Right kidney (tissue), 1 donor: ENCODE measurements at regions not wholly inside any gene's neighbourhood (a gene's known extent, or its start where the extent isn't known, plus 50 kb on each side); places are given as distances from the start of the nearest gene placed in this dataset.

Experiments
- DNase-seq: peaks from one replicate; pipeline ENCODE4 v3.0.0-alpha.2; 2016

DNA sequence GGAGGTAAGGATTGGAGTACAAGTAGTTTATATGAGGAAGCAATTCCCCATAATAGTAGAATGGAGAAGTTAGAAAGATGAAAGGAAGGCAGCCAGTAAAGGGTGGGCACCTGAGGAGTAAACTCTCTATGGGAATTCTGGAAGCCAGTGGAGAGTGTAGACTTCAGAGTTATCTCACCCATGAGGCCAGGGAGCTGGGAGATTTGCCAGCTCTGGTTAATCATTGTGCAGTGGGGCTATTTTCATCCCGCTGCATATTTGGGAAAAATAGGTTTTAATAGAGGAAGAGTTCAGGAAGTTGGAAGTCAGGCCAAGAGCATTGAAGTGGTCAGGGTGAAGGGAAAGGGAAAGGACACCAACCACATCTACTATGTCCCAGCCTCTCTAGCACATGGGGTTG, 242.3 kb upstream of the BRINP1 start:
- DNase-seq = no peak

DNA sequence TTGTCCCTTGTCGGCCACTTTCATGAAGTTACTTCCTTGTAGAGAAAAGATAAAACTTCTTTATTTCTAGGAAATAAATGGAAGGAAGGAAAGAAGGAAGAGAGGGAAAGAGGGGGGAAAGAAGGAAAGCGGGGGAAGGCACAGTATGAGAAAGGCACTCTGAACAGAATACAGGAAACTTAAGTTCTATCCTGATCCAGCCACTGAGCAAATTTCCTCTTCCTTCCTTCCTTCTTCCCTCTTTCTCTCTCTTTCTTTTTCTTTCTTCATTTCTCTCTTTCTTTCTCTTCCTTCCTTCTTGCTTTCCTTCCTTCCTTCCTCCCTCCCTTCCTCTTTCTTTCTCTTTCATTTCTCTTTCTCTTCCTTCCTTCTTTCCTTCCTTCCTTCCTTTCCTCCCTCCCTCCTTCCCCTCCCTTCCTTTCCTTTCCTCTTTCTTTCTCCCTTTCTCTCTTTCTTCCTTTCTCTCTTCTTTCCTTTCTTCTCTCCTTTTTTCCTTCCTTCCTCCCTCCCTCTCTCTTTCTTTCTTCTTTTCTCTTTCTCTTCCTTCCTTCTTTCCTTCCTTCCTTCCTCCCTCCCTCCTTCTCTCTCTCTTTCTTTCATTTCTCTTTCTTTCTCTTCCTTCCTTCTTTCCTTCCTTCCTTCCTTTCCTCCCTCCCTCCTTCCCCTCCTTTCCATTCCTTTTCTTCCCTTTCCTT, 240.2 kb upstream of the BRINP1 start:
- DNase-seq = no peak

DNA sequence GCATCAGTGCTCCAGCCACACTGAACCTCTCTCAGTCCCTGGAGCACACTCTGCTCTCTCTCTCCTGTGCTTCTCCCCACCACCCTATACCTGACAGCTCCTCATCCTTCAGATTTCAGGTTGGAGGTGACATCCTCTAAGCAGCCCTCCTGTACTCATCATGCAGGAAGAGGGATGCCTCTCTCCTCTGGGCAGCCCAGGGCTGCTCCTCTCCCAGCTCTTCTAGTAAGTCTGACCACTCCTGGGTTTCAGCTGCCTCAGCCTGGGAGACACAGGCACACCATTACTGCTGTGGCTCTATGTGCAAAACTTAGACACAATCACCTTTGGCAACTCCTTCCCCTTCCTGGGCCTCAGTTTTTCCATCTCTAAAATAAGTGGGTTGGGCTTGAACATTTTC, 232.4 kb upstream of the BRINP1 start:
- DNase-seq = no peak

DNA sequence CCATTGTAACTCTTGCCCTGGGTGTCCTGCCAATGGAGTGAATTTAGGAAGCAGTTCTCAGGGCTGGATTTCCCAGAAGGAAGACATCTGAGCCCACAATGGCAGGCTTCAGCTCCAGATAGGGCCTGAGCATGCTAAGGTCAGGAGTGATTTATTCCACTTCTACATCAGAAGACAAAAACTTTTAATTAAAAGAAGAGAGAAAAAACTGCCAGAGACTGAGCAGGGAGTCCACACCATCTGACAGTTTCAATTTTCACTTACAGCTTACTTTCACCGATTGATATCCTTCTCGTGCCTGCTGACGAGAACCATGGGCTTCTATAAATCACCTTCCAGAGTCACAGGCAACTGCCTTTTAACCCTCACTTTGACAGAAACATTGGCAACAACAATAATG, 228.3 kb upstream of the BRINP1 start:
- DNase-seq = no peak

DNA sequence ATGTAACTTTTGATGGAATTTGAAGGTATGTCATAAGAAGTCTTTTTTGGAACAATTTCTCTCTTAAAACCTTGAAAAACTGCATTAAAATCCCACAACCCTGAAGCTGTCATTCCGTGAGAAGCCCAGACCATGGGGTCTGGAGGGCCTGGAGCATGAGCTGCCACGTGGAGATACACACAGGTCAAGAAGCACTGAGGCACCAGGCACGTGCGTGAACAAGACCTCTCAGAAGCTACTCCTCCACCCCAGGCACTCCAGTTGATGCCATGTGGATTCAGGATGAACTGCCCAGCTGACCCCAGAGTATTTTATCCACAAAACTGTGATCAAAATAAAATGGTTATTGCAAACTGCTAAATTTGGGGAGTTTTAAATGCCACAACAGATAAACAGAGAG, 227.5 kb upstream of the BRINP1 start:
- DNase-seq = no peak

DNA sequence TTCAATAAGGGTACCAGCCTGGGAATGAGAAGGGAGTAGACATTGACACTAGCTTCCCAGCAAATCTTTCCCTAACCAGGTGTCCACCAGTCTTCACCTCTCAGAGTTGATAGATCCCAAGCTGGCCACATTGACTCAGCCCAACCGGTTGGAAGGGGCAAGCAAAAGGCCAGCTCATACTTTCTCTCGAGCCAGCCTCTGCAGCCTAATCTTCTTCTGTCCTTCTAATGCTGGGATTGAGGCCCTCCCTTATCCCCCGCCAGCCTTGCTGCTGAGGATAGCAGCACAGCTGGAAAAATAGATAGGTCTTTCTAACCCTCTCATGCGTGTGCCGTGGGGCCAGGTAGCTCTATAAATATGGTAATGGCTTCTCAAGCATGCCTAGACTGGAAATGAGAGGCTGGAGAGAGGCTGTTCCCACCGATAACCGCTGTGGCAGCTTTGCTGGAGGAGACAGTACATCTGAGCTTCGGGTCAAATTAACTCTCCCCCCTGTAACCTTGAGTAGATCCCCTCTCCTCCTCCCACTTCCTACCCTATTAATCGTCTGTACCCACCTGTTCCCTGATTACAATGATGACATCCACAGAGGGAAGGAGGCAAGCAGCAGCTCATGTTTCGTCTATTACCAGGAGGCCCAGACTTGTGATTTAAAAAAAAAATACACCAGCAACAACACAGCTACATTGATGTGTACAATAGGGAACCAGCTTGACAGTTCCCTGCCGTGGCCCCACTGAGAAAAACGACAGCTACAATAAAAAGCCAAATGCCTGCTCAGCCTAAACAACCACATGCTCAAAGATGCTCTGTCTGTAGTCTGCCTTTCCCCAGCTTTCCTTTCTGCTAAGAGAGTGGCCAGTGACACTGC, 219.9 kb upstream of the BRINP1 start:
- peak; percentile 38 for DNase-seq

DNA sequence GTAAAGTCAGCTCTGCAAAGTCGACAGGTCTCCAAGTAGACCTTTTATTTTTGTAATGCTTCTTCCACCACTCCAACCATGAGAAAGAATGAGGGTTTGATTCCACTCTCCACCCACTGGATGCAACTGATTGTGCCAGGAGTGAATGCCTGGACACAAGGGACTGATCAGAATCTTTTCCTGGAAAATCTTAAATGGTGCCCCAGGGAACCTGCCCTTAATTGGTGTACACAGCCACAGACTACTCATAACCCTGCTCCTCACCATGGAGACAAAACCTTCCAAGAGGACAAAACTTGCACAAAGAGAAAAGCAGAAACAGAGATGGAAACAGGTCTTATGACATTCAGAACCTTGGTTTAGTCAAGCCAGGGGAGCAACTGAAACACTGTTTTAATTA, 208.6 kb upstream of the BRINP1 start:
- DNase-seq = no peak

DNA sequence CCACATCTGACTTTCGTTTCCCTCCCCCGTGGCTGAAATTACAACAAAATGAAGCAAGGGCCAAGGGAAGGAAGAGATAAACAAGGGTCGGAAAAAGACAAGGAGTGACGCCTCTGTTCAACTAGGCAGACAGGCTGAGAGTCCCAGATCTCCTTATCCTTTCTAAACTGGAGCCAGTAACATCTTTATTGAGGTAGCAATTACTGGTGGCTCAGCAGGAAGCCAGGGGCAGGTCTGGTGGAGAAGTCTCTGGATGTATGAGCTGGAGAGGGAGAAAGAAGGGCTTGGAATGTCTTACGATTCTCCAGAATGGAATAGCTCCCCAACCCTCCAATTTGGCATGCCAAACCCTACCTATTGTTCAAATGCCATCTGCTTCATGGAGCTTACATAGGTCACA, 190.8 kb upstream of the BRINP1 start:
- no peak for DNase-seq

DNA sequence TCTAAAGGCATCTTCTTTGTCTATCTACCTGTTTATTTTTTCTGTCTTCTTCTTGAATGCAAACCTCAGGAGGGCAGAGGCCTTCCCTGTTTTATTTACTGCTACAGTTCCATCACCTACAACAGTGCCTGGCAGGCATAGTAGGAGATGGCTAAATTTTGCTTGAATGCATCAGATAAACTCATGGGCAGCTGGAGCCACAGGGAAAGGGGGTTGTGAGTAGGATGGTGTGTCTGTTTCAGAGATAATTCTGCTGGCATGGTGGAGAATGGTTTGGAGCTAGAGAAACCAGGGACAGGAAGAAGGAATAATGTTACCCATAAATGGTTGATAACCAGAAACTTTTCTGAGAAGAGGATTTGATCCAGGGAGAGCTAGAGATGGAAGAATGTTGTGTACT, 189.8 kb upstream of the BRINP1 start:
- no peak for DNase-seq

DNA sequence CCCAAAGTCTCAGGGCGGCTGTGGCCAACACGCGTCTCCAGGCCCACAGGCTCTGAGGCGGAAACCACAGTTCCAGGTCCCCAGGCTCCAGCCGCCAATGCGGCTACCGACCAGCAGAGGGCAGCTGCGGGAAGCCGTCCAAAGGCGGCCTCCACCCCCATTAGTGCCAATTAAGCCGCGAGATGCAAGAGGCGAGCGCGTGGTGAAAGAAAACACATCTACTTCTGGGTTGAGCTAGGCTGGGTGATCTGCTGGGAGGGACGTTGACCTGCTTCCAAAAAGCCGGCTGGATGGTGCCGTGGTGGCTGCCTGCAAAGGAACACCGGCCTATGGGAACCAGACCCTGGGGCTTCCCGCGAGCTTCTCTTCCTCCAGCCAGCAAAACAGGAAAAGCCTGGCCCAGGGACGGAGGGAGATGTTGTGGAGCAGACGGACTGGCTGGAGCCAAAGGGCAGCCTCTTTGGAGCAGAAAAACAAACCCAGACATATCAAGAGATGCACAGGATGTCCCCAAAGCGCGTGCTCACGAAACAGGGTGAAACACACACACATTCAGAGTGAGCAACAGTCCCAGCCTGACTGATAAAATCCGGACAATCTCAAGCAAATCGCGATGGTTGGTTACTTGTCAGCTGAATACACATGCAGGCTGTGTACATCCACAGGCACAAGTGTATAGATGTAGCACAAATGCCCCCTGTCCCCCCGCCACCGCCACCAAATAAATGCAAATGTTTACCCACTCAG, 187.1 kb upstream of the BRINP1 start:
- peak; percentile 77 for DNase-seq

DNA sequence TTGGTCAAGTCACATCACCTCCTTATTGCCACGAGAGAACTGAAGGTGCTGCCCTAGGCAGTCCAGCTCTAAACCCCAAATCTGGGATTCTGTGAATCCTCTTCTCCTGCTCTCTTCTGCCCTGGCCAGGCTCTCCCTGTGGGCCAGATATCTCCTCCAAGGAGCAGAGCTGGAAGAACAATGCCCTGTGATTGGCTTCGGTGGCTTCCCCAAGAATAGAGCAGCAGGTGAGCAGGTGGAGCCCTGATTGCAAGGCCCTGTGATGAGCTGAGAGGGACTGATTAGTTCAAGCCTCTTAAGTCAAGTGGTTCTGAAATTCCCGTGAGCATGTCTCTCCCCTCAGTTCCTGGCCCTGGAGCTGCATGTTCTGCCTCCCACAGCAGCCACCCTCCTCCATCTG, 175.3 kb upstream of the BRINP1 start:
- no peak for DNase-seq

DNA sequence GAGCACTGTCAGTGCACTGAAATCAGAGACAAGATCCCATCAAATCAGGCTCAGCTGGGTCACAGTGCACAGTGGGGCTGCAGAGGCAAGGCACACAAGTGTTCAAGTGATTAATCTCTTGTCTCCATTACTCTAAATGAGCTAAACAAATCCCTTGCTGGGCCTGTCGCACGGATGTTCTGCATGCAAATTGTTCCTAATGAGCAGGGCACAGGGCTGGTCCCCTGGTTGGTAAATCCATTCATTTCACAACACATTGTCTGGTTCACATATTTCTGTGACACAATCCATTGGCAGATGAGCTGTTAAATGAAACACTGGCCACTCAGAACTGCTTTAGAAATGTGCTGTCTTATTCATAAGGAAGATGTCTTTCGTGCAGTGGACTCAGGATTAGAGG, 167.9 kb upstream of the BRINP1 start:
- DNase-seq = no peak

DNA sequence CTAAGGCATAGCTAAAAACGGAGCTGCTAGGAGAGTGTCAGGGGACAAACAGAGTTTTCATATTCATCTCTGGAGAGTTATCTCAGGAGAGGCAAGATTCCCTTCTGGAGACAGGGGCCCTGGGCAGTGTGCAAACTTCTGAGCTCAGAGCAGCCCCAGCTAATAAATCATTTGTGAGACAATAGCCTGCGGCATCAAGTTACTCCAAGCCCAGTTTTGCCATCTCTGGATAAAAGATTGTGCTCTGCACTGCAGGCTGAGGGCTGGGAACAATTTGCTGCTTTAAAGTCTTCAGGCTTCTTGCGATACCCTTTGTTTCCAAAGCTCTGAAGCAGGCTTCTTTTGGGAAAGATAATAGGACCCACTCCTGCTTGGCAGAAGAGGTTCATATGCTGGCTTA, 164.3 kb upstream of the BRINP1 start:
- DNase-seq = peak; percentile 6

DNA sequence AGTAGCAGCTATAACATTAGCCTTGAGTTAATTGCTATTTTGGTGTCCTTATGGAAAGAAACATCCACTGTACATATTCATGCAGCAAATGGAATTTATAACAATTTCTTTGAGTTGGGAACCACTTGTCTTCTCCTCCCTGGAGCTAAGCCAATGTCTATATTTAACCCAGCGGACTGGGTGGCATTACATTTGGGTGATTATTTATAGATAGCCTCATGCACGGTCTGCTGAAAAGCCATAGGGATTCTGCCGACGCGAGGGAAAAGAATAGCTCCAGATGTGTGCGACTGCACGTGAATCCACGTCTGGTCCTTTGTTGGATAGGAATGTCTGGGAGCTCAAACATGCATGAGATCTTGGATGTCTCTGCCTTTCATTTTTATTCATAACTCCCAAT, 157.5 kb upstream of the BRINP1 start:
- DNase-seq = no peak

DNA sequence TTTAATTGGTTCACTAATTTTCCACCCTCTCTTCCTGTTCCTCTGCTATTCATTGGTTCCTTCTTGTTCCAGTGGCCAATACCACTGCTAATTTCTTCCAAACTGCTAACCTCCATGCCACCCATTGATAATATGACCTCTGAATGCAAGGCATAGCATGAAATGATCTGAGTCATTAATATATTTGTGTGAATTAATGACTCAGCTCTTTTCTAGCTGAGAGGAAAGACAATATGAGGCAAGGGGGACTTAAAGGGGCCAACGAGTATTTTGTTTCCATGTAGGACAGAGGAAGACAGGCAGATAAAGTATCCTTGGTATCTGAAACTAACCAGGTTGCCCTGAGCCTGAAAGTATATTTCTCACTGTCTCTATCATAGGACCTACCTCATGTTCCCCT, 154.3 kb upstream of the BRINP1 start:
- no peak for DNase-seq

DNA sequence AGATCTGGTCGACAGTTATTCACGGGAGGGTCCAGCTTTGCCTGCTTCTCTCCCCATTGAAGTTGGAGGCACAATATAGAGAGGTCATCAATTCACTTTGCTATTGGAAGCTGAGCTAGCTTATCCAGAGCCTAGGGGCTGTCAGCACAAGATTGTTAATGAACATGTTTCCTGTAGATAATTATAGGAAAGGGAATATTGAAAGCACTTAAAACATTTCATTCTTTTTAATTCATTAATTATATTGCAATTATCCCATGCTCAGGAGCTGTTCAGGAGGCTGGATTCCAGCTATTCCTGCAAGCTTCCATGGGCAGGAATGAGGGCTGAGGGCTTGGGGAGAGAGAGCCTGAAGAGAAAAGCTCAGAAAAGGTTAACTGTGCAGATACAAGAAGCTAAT, 153.1 kb upstream of the BRINP1 start:
- DNase-seq = no peak

DNA sequence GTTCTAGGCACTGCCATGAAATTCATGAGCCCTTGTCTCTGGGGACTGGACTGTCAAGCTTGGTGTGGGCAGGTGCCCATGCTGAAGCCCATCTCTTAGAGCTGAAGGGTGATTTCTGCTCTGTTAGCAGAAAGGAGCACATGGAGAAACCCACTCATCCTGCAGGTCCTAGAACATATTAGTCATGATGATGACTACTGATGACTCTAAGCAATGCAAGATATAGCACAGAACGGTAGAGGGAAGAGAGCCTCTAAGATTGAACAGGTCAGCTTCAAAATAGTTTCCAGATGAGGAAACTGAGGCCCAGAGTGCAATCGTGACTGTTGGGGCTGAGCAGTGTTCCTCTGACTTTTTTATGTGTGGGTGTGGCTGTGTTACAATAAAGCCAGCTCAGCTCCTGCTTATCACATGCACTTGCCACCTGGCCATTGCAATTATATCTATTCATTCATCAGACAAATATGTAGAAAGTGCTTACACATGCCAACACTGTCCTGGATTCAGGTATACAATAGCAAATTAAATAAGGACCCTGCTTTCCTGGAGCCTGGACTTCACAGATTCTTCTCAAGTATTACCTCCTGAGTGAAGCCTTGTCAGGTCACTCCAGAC, 140.2 kb upstream of the BRINP1 start:
- no peak for DNase-seq

DNA sequence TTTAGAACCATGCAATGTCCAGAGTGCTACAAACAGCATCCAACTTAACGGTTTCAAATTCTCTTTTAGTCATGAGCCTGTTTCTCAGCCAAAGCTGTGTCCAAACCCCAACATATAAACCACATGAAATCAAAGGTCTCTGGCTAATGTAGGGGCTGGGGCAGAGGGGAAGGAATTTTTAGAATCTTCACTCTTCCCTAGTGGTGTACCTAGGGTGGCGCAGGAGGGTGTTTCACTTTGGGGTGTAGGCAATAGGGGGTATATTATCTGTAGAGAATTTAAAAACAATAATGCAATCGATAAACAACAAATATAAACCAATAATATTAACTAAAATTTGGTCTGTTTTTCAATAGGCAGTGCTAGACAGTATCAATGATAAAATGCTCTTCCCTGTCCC, 132.1 kb upstream of the BRINP1 start:
- no peak for DNase-seq

DNA sequence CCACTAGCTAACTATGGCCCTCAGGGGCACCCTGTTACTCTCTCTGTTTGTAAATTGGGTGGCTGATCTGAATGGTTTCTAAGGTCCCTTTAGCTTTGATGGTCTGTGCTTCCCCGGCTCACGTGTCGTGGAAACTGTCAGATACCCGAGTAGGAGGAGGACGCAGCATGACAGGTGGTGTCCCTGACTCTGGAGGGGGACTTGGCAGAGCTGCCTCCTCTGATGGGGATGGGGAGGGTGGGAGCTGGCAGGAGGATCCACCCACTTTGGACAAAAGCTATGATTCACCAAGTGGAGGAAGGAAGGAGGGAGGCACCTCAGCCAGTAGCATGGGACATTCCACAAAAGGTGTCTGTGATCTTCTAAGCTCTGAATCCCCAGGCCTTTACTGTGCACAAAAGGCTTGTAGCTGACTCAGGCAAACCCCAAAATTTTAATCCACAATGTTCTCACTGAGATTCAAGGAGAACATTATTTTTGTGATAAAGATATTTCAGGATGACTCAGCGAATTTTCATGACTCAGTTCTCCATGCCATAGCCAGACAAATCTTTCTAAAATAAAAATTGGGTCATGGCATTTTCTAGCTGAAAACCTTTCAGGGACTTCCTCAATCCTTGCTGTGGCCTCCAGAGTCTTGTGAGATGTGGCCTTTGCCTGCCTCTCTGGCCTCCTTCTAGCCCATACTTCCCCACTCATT, 131.0 kb upstream of the BRINP1 start:
- DNase-seq = no peak

DNA sequence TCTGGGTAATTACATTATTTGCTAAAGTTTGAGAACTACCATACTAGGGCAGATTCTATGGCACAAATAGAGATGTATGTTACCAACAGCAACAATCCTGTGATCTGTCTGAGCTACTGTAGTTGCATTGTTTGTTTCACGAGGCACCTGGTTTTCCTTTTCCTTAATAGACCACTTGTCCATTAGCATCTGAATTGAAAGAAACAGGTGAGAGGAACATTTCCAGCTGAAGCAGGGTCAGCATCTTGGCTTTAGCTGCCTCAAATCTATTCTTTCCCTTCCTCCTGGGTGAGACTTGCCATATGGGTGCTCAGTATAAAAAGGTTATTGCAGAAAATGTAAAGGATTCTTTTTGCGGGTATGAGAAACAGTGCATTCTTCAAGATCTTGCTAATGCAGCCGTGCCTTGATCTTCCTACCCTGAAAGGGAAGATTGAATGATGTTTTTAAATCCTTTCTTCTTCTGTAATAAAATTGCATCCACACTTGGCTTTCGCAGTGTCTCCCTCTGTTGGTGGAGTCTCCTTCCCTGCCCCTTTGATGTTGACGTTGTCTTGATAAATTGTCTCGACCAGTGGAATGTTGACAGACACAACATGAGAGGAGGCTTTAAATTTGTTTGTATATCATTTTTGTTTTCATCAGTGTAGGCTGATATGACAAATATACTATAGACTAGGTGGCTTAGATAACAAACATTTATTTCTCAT, 118.0 kb upstream of the BRINP1 start:
- no peak for DNase-seq

DNA sequence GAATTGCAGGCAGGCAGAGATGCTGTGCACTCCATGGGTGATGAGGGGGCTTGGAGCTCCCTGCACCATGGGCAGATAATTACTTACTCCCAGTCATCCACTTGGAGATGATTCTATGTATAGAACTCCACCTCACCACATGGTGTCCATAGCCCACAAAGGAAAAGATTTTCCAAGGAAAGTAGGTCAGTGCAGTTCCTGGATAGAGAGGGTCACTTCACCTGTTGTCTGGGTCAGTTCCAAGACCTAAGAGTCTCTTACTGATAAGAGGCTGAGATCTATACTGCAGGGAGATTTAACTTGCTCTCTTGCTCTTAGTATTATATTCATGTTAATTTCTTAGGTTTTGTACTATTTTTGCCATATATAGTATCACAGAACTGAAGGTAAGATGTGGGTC, 113.9 kb upstream of the BRINP1 start:
- no peak for DNase-seq

DNA sequence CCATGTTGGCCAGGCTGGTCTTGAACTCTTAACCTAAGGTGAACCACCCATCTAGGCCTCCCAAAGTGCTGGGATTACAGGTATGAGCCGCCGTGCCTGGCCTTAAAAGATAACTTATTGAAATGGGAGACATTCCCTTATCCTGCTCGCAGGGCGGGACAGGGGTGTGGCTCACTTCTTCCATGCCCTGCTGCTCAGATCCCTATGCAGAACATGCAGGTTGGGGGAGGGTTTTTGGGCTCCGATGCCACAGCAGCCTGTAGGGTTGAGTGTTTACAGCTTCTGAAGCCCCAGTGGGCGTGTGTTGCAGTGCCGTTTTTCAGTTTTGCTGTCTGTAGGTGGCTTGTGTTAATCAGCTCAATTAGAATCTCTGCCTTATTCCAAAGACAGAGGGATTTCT, 108.0 kb upstream of the BRINP1 start:
- no peak for DNase-seq
